HG03064 (cell line): ENCODE measurements at regions not wholly inside any gene's neighbourhood (a gene's known extent, or its start where the extent isn't known, plus 50 kb on each side); places are given as distances from the start of the nearest gene placed in this dataset.

Source experiments
- ATAC-seq: cut with Tn5 transposase; IDR thresholded peaks from one replicate; pipeline ENCODE4 v1.9.1; 2021; ENCODE audit warnings: low read depth; ENCODE audit not compliant: unreplicated experiment

GRCh38 chr2:217038001-217038400 lies 178.1 kb upstream of the TNP1 start:
- no peak for ATAC-seq

GRCh38 chr2:217037353-217037752 lies 177.5 kb upstream of the TNP1 start:
- no peak for ATAC-seq

GRCh38 chr2:217035967-217036366 lies 176.1 kb upstream of the TNP1 start:
- ATAC-seq = no peak

GRCh38 chr2:217033186-217033585 lies 173.3 kb upstream of the TNP1 start:
- ATAC-seq = no peak

GRCh38 chr2:217031445-217031844 lies 171.6 kb upstream of the TNP1 start:
- ATAC-seq = no peak

GRCh38 chr2:217030081-217030480 lies 170.2 kb upstream of the TNP1 start:
- ATAC-seq = no peak

GRCh38 chr2:217028128-217028527 lies 168.3 kb upstream of the TNP1 start:
- ATAC-seq = no peak

GRCh38 chr2:217027414-217027813 lies 167.6 kb upstream of the TNP1 start:
- no peak for ATAC-seq

GRCh38 chr2:217026569-217026968 lies 166.7 kb upstream of the TNP1 start:
- no peak for ATAC-seq

GRCh38 chr2:217026161-217026560 lies 166.3 kb upstream of the TNP1 start:
- no peak for ATAC-seq

GRCh38 chr2:217023611-217024010 lies 163.7 kb upstream of the TNP1 start:
- no peak for ATAC-seq

GRCh38 chr2:217017456-217018252 lies 157.8 kb upstream of the TNP1 start:
- ATAC-seq = no peak

GRCh38 chr2:217016796-217017419 lies 157.0 kb upstream of the TNP1 start:
- no peak for ATAC-seq

GRCh38 chr2:217014328-217015105 lies 154.7 kb upstream of the TNP1 start:
- no peak for ATAC-seq

- ATAC-seq = no peak
Measured at GRCh38 chr2:217013926-217014325, 154.1 kb upstream of the TNP1 start.

GRCh38 chr2:217011576-217011975 lies 151.7 kb upstream of the TNP1 start:
- no peak for ATAC-seq

- ATAC-seq = no peak
Measured at GRCh38 chr2:217010173-217010572, 150.3 kb upstream of the TNP1 start.

- no peak for ATAC-seq
Measured at GRCh38 chr2:217008794-217009193, 148.9 kb upstream of the TNP1 start.

- no peak for ATAC-seq
Measured at GRCh38 chr2:217006217-217006616, 146.4 kb upstream of the TNP1 start.

GRCh38 chr2:217004656-217005055 lies 144.8 kb upstream of the TNP1 start:
- ATAC-seq = no peak

- no peak for ATAC-seq
Measured at GRCh38 chr2:217001740-217002139, 141.9 kb upstream of the TNP1 start.
